ENCODE measurements at regions not wholly inside any gene's neighbourhood (a gene's known extent, or its start where the extent isn't known, plus 50 kb on each side); places are given as distances from the start of the nearest gene placed in this dataset.

DNA sequence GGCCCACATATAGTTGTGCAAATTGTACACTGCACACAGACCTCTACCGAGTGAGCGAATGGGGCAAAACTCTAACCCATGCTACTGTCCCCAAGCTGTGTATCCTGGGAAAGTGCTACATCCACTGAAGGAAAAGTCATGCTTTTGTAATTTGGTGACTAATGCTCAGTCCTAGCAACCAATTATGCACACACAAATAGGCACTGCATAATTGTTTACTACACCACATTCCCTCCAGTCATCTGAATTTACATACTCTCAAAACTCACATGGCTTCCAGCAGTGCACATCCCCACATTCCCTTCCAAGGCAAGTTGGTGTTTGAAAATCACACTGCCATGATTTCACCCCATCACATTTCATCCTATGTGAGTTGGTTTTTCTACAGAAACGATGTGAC, 125.9 kb upstream of the OSMR start:
- no peaks in the 10 kb centered on the region for H3K9me3 ChIP-seq
- CTCF ChIA-PET = interaction anchor here (1.0 kb wide), 1 partner anchor 90 kb away, joined by 3 read pairs; no protein-coding TSS in a partner anchor
- POLR2A ChIA-PET = no interaction called here
- no peaks in the 10 kb centered on the region for H3K36me3 ChIP-seq (replicated peaks in 1 of 2; ENCODE audit: control insufficient read depth in 1 of 2, insufficient read depth in 2 of 2, low read length in 1 of 2)
- H3K4me2 ChIP-seq = no peak overlapping the region
- no peaks in the 10 kb centered on the region for H4K20me1 ChIP-seq (ENCODE audit: insufficient read depth)
- TF ChIP-seq, protein P1, sequence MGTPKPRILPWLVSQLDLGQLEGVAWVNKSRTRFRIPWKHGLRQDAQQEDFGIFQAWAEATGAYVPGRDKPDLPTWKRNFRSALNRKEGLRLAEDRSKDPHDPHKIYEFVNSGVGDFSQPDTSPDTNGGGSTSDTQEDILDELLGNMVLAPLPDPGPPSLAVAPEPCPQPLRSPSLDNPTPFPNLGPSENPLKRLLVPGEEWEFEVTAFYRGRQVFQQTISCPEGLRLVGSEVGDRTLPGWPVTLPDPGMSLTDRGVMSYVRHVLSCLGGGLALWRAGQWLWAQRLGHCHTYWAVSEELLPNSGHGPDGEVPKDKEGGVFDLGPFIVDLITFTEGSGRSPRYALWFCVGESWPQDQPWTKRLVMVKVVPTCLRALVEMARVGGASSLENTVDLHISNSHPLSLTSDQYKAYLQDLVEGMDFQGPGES (IDR thresholded peaks at IDR 0.05; ENCODE audit: low read depth, low read length) = no peak
- no peak for TF ChIP-seq RCOR1 (IDR thresholded peaks at IDR 0.05; ENCODE audit: low read length)
- no peak for TF ChIP-seq ELF1 (IDR thresholded peaks at IDR 0.05)
- TF ChIP-seq POLR2AphosphoS5 (IDR thresholded peaks at IDR 0.05; ENCODE audit: low read depth, low read length) = no peak
- TF ChIP-seq TCF12 (IDR thresholded peaks at IDR 0.05) = no peak
- TF ChIP-seq EZH2phosphoT487 (IDR thresholded peaks at IDR 0.05; ENCODE audit: borderline replicate concordance, low read depth) = no peak
- TF ChIP-seq, protein P2, sequence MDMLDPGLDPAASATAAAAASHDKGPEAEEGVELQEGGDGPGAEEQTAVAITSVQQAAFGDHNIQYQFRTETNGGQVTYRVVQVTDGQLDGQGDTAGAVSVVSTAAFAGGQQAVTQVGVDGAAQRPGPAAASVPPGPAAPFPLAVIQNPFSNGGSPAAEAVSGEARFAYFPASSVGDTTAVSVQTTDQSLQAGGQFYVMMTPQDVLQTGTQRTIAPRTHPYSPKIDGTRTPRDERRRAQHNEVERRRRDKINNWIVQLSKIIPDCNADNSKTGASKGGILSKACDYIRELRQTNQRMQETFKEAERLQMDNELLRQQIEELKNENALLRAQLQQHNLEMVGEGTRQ (IDR thresholded peaks at IDR 0.05; ENCODE audit: borderline replicate concordance, low read depth, low read length) = no peak
- TF ChIP-seq SIN3A (IDR thresholded peaks at IDR 0.05; ENCODE audit: borderline replicate concordance, low read depth, low read length) = no peak
- TF ChIP-seq, protein P3, sequence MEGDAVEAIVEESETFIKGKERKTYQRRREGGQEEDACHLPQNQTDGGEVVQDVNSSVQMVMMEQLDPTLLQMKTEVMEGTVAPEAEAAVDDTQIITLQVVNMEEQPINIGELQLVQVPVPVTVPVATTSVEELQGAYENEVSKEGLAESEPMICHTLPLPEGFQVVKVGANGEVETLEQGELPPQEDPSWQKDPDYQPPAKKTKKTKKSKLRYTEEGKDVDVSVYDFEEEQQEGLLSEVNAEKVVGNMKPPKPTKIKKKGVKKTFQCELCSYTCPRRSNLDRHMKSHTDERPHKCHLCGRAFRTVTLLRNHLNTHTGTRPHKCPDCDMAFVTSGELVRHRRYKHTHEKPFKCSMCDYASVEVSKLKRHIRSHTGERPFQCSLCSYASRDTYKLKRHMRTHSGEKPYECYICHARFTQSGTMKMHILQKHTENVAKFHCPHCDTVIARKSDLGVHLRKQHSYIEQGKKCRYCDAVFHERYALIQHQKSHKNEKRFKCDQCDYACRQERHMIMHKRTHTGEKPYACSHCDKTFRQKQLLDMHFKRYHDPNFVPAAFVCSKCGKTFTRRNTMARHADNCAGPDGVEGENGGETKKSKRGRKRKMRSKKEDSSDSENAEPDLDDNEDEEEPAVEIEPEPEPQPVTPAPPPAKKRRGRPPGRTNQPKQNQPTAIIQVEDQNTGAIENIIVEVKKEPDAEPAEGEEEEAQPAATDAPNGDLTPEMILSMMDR (IDR thresholded peaks at IDR 0.05) = no peak
- TF ChIP-seq, protein P4, sequence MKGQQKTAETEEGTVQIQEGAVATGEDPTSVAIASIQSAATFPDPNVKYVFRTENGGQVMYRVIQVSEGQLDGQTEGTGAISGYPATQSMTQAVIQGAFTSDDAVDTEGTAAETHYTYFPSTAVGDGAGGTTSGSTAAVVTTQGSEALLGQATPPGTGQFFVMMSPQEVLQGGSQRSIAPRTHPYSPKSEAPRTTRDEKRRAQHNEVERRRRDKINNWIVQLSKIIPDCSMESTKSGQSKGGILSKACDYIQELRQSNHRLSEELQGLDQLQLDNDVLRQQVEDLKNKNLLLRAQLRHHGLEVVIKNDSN (IDR thresholded peaks at IDR 0.05; ENCODE audit: borderline replicate concordance, low read depth) = no peak
- TF ChIP-seq RXRA (IDR thresholded peaks at IDR 0.05; ENCODE audit: borderline replicate concordance, low read depth) = no peak
- TF ChIP-seq, protein P5, sequence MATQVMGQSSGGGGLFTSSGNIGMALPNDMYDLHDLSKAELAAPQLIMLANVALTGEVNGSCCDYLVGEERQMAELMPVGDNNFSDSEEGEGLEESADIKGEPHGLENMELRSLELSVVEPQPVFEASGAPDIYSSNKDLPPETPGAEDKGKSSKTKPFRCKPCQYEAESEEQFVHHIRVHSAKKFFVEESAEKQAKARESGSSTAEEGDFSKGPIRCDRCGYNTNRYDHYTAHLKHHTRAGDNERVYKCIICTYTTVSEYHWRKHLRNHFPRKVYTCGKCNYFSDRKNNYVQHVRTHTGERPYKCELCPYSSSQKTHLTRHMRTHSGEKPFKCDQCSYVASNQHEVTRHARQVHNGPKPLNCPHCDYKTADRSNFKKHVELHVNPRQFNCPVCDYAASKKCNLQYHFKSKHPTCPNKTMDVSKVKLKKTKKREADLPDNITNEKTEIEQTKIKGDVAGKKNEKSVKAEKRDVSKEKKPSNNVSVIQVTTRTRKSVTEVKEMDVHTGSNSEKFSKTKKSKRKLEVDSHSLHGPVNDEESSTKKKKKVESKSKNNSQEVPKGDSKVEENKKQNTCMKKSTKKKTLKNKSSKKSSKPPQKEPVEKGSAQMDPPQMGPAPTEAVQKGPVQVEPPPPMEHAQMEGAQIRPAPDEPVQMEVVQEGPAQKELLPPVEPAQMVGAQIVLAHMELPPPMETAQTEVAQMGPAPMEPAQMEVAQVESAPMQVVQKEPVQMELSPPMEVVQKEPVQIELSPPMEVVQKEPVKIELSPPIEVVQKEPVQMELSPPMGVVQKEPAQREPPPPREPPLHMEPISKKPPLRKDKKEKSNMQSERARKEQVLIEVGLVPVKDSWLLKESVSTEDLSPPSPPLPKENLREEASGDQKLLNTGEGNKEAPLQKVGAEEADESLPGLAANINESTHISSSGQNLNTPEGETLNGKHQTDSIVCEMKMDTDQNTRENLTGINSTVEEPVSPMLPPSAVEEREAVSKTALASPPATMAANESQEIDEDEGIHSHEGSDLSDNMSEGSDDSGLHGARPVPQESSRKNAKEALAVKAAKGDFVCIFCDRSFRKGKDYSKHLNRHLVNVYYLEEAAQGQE (IDR thresholded peaks at IDR 0.05; ENCODE audit: low read depth, low read length) = no peak
- no peak for TF ChIP-seq FOSL2 (IDR thresholded peaks at IDR 0.05; ENCODE audit: borderline replicate concordance, low read depth)
- TF ChIP-seq RAD21 (IDR thresholded peaks at IDR 0.05; ENCODE audit: low read length) = no peak
- TF ChIP-seq NRF1 (IDR thresholded peaks at IDR 0.05; ENCODE audit: low read depth, low read length) = no peak
- TF ChIP-seq GATA2 (CRISPR knock-in tag; IDR thresholded peaks at IDR 0.05) = no peak
- no peak for TF ChIP-seq TAF1 (IDR thresholded peaks at IDR 0.05; ENCODE audit: borderline replicate concordance, low read depth, low read length)
- no peak for TF ChIP-seq MXI1 (IDR thresholded peaks at IDR 0.05; ENCODE audit: low read depth, low read length)
- no peak for TF ChIP-seq YY1 (IDR thresholded peaks at IDR 0.05; ENCODE audit: low read depth)
- no peaks in the 10 kb centered on the region for H3K9me2 ChIP-seq
- H3K27ac ChIP-seq (ENCODE audit: low read depth in 2 of 2, low read length in 1 of 2) = no peak overlapping the region
- DNase-seq = no peak
- peak overlapping the region in 1 of 2 experiments; percentile 12; a peak in 1 of 4 replicates for H3K4me3 ChIP-seq (ENCODE audit: low read depth in 2 of 2, low read length in 1 of 2)
- WGBS (ENCODE audit: low lambda C conversion rate) = 63% methylated on average over 3 of the region's 3 CpGs
- H3K27me3 ChIP-seq (ENCODE audit: insufficient read depth) = no peaks in the 10 kb centered on the region
- no peaks in the 10 kb centered on the region for H3F3A ChIP-seq (replicated peaks; ENCODE audit: insufficient read depth)
- no peak overlapping the region for H2AFZ ChIP-seq (ENCODE audit: low read depth)
- H3K79me2 ChIP-seq (ENCODE audit: insufficient read depth) = no peaks in the 10 kb centered on the region
- no peak overlapping the region for H3K9ac ChIP-seq
- H3K4me1 ChIP-seq (ENCODE audit: control insufficient read depth in 1 of 2, insufficient read depth in 2 of 2, low read depth in 1 of 2, low read length in 1 of 2) = peaks cover 15 to 19% of the 10 kb centered on the region in 2 experiments; a peak in 3 of 4 replicates

Data from SK-N-SH (cell line).